Fibroblast of the aortic adventitia (primary cell): ENCODE measurements at regions not wholly inside any gene's neighbourhood (a gene's known extent, or its start where the extent isn't known, plus 50 kb on each side); places are given as distances from the start of the nearest gene placed in this dataset.
A peak's percentile ranks its signal among the peaks of the same experiment; 100 is the strongest.

ENCODE experiments used
- DNase-seq: peaks from one replicate; pipeline ENCODE4 v3.0.0-alpha.2; 2010; ENCODE audit warnings: low read depth
- H3K4me3 ChIP-seq: 2 replicates; pipeline ENCODE4 v1.5.1; 2011; ENCODE audit warnings: low read depth, mild to moderate bottlenecking, control low read depth, low read length, moderate library complexity
- CTCF ChIP-seq: IDR thresholded peaks from 2 replicates; pipeline ENCODE4 v1.5.1; 2011; ENCODE audit warnings: mild to moderate bottlenecking, low read length, control low read depth, inconsistent platforms; ENCODE audit not compliant: insufficient read depth

DNA sequence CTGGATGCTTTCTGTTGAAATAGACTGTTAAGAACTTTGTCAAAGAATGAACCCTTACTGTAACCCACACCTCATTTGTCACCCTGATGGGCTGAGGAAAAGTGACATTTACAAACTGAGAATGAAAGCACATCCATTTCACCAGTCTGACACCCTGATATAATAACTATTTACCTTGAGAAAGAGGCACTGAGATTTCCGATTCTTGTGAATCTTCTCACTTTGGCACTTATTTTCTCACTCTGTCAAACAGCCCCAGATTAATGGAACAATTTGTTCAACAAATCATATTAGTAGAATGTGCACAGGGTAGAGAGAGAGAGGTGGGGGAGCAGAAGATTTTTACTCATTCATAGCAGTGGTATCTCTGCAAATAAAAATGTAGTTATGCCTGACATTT, 606.9 kb downstream of the MCTP2 start:
- no peak for TF ChIP-seq CTCF

DNA sequence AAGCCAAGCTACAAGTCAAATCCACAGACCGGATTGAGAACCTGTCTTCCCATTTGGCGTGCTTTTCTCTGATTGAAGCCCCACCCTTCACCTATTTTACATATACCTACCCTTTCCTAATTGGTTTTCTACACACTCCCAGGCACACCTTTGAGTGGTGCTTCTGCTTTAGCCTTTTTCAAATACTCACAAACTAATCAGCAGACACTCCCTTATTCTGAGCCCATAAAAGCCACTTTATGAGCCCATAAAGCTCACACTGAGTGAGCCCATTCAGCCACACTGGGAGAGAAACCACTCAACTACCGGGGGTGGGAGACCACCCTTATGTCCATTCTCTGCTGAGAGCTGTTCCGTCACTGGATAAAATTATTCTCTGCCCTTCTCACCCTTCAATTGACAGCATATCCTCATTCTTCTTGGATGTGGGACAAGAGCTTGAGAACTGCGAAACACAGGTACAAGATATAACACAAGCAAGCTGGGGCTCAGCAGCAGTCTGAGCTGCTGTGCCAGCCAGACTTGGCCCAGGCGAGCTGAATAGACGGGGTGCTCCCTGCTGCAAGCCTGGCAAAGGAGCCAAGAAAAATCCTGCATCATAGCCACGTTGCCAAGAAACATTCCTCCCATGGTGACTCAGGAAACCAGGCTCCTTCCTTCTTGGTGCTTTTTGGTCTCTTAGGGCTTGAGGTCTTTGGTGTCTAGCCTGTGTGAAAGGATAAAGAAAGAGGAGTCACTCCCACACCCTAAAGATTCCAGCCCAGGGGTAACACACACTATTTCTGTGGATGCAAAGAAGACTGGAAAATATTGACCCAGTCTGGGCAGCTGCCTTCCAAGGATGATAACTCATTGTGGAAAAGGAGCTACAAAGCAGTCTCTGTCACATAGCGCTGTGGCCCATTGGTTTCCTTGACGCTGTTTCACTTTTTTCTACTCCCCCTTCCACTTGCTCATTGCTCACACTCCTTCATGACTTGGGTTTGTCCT, 609.7 kb downstream of the MCTP2 start:
- H3K4me3 ChIP-seq = no peak overlapping the region
- DNase-seq = peak; percentile 7
- TF ChIP-seq CTCF = no peak

More for the DNA sequence above, 606.9 kb downstream of the MCTP2 start:
- DNase-seq = no peak
- H3K4me3 ChIP-seq = no peak overlapping the region

- no peak overlapping the region for H3K4me3 ChIP-seq
- no peak for DNase-seq
- no peak for TF ChIP-seq CTCF
Observed at GRCh38 chr15:94843060-94843459, 611.7 kb downstream of the MCTP2 start.

GRCh38 chr15:94844198-94844537, 612.8 kb downstream of the MCTP2 start:
- no peak overlapping the region for H3K4me3 ChIP-seq
- DNase-seq = no peak
- TF ChIP-seq CTCF = no peak

DNA sequence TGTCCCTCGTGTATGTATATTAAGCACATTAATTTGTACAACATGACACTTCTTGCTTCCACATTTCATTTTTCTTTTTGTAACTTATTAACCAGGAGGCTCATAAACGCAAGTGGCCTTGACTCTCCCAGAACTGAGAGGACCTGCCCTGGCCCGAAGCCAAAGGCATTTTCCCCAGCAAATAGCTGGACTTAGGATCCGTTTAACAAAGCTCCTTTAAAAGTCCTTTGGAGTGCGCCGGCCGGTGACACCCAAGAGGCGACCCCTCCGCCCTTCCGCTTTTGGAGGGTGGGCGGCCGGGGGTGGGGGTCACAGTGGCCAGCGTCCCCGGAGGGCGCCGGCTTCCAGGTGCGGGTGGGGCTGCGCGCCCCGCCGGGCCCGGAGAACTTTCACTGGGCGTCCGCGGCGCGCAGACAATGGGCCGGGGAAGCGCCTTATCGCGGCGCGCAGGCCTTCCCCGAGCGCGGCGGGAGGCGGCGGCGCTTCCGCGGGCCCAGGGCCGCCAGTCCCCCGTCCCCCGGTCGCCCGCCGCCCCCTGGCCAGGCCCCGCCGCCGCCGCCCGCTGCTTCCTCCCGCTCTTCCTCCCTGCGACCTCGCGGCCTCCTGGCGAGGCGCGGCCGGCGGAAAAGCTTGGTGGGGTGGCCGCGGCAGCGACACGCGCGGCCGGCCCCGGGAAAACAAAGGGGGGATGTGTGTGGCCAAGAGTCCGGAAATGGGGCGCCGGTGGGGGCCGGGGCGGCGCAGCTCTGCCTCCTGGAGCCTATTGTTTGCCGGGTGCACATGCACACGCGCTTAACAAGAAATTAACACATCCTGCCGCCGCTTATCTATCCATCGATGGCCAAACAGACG, 613.4 kb downstream of the MCTP2 start:
- no peak overlapping the region for H3K4me3 ChIP-seq
- TF ChIP-seq CTCF = no peak
- no peak for DNase-seq

DNA sequence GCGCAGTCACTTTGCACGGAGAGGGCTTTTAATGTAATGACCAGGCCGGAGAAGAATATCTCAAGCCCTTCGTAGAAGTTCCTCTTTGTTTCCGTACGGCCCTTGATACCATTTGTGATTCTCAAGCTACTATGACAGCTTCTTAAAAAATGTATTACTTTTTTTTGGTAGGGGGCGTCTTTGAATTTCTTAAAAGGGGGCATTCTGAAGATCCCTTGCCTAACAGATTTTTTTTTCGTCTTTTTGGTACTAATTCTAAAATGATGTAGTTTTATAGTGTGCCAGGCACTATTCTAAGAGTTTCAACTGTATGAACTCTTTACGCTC, 614.0 kb downstream of the MCTP2 start:
- no peak overlapping the region for H3K4me3 ChIP-seq
- TF ChIP-seq CTCF = no peak
- no peak for DNase-seq
